ENCODE measurements at regions not wholly inside any gene's neighbourhood (a gene's known extent, or its start where the extent isn't known, plus 50 kb on each side); places are given as distances from the start of the nearest gene placed in this dataset.

GRCh38 chr9:88711719-88712118, 176.7 kb downstream of the NXNL2 start:
- TF ChIP-seq CTCF (IDR thresholded peaks at IDR 0.05; ENCODE audit: low read depth, low read length) (no peak), EZH2phosphoT487 (IDR thresholded peaks at IDR 0.05; ENCODE audit: low read depth) (no peak)
